ENCODE measurements at regions not wholly inside any gene's neighbourhood (a gene's known extent, or its start where the extent isn't known, plus 50 kb on each side); places are given as distances from the start of the nearest gene placed in this dataset.

DNA sequence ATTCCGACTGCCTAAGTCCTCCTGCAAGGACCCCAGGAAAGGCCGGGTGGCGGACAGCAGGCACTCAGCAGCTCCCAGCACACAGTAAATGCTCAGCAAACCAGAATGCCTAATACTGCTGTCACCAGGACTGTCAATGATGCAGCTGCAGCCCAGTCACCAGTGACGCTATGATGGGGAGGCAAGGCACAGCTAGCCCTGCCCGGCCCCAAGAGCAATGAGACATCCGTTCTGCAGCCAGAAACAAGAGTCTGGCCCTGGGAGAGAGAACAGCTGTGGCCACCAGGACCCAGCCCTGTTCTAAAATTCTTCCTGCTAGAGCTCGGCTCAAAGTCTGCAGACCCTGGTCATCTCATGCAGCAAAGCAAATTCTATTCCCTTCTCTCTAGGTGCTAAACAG is 69.8 kb downstream of the NCOR2 start:
- peak in 1 of 14 experiments; percentile 42 for DNase-seq
- peak overlapping the region; percentile 44 for H3K27ac Mint-ChIP-seq
- peaks cover 13% of the 10 kb centered on the region for H3K36me3 ChIP-seq (ENCODE audit: insufficient read depth, low read length)
- ChIA-PET POLR2A (no interaction called here), CTCF (no interaction called here)
- TF ChIP-seq, protein P1, sequence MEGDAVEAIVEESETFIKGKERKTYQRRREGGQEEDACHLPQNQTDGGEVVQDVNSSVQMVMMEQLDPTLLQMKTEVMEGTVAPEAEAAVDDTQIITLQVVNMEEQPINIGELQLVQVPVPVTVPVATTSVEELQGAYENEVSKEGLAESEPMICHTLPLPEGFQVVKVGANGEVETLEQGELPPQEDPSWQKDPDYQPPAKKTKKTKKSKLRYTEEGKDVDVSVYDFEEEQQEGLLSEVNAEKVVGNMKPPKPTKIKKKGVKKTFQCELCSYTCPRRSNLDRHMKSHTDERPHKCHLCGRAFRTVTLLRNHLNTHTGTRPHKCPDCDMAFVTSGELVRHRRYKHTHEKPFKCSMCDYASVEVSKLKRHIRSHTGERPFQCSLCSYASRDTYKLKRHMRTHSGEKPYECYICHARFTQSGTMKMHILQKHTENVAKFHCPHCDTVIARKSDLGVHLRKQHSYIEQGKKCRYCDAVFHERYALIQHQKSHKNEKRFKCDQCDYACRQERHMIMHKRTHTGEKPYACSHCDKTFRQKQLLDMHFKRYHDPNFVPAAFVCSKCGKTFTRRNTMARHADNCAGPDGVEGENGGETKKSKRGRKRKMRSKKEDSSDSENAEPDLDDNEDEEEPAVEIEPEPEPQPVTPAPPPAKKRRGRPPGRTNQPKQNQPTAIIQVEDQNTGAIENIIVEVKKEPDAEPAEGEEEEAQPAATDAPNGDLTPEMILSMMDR (IDR thresholded peaks at IDR 0.05), result no peak
- no peak overlapping the region for H3K27ac ChIP-seq (ENCODE audit: low read depth in 1 of 2, low read length in 2 of 2)
- no peaks in the 10 kb centered on the region for H3K27me3 ChIP-seq (ENCODE audit: control insufficient read depth in 1 of 2, insufficient read depth in 2 of 2, low read length in 2 of 2)
- no peak overlapping the region for H3K4me3 ChIP-seq (ENCODE audit: low read length)
- H3K9me3 ChIP-seq (ENCODE audit: control insufficient read depth in 1 of 2, insufficient read depth in 1 of 2, low read length in 2 of 2), result no peaks in the 10 kb centered on the region
- no peaks in the 10 kb centered on the region for H3K27me3 Mint-ChIP-seq
- intact Hi-C loops (cut with DNase I, micrococcal nuclease), result no loop called here
- peaks cover 17% of the 10 kb centered on the region for H3K36me3 Mint-ChIP-seq (ENCODE audit: low read depth)
- H3K4me3 Mint-ChIP-seq, result no peak overlapping the region
- H3K4me1 ChIP-seq (ENCODE audit: insufficient read depth, low read length), result peaks cover 52% of the 10 kb centered on the region
- no peak for ATAC-seq (ENCODE audit: poor library complexity)
- H3K4me1 Mint-ChIP-seq (ENCODE audit: low read depth), result peaks cover 65% of the 10 kb centered on the region
- H3K9me3 Mint-ChIP-seq, result no peaks in the 10 kb centered on the region

- H3K27ac Mint-ChIP-seq, result no peak overlapping the region
These were observed 70.4 kb downstream of the NCOR2 start for GRCh38 chr12:124497039-124497438.

DNA sequence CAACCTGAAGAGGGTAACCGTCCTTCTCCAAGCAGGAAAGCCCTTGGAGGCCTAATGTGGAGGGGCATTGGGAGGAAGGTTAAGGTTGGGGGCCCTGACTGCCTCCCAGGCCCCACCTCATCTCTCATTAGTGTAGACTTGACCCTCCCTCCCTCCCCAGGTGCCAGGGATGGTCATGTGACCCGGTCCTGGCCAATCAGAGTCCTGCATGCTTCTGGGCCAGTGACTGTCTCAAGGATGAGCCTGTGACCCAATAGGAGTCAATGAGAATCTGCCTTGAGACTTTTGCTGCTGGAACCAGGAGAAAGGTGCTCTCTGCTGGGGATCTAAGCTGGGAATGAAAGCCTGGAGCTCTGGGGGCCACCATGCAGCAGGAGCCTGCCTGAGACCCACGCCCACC is 70.8 kb downstream of the NCOR2 start:
- Mint-ChIP-seq H3K4me3 (no peak overlapping the region), H3K36me3 (ENCODE audit: low read depth) (peaks cover 18% of the 10 kb centered on the region), H3K27me3 (no peaks in the 10 kb centered on the region), H3K4me1 (ENCODE audit: low read depth) (peaks cover 62% of the 10 kb centered on the region), H3K9me3 (no peaks in the 10 kb centered on the region), H3K27ac (no peak overlapping the region)
- no peak overlapping the region for H3K27ac ChIP-seq (ENCODE audit: low read depth in 1 of 2, low read length in 2 of 2)
- POLR2A ChIA-PET, result no interaction called here
- H3K4me3 ChIP-seq (ENCODE audit: low read length), result no peak overlapping the region
- peak in 1 of 14 experiments; percentile 42 for DNase-seq
- H3K4me1 ChIP-seq (ENCODE audit: insufficient read depth, low read length), result peaks cover 52% of the 10 kb centered on the region
- TF ChIP-seq, protein P1 (IDR thresholded peaks at IDR 0.05), result no peak
- CTCF ChIA-PET, result no interaction called here
- H3K9me3 ChIP-seq (ENCODE audit: control insufficient read depth in 1 of 2, insufficient read depth in 1 of 2, low read length in 2 of 2), result no peaks in the 10 kb centered on the region
- intact Hi-C loops (cut with DNase I, micrococcal nuclease), result no loop called here
- peaks cover 23% of the 10 kb centered on the region for H3K36me3 ChIP-seq (ENCODE audit: insufficient read depth, low read length)
- ATAC-seq (ENCODE audit: poor library complexity), result no peak
- no peaks in the 10 kb centered on the region for H3K27me3 ChIP-seq (ENCODE audit: control insufficient read depth in 1 of 2, insufficient read depth in 2 of 2, low read length in 2 of 2)

More at GRCh38 chr12:124497039-124497438, 70.4 kb downstream of the NCOR2 start:
- H3K4me3 Mint-ChIP-seq, result no peak overlapping the region
- intact Hi-C loops (cut with DNase I, micrococcal nuclease), result no loop called here
- DNase-seq (no peak), ATAC-seq (ENCODE audit: poor library complexity) (no peak)
- H3K36me3 Mint-ChIP-seq (ENCODE audit: low read depth), result peaks cover 17% of the 10 kb centered on the region
- Histone ChIP-seq H3K4me3 (ENCODE audit: low read length) (no peak overlapping the region), H3K27me3 (ENCODE audit: control insufficient read depth in 1 of 2, insufficient read depth in 2 of 2, low read length in 2 of 2) (no peaks in the 10 kb centered on the region), H3K4me1 (ENCODE audit: insufficient read depth, low read length) (peaks cover 52% of the 10 kb centered on the region), H3K27ac (ENCODE audit: low read depth in 1 of 2, low read length in 2 of 2) (no peak overlapping the region), H3K36me3 (ENCODE audit: insufficient read depth, low read length) (peaks cover 19% of the 10 kb centered on the region), H3K9me3 (ENCODE audit: control insufficient read depth in 1 of 2, insufficient read depth in 1 of 2, low read length in 2 of 2) (no peaks in the 10 kb centered on the region)
- H3K9me3 Mint-ChIP-seq, result no peaks in the 10 kb centered on the region
- H3K4me1 Mint-ChIP-seq (ENCODE audit: low read depth), result peaks cover 65% of the 10 kb centered on the region
- TF ChIP-seq, protein P1 (IDR thresholded peaks at IDR 0.05), result no peak
- POLR2A ChIA-PET, result no interaction called here
- CTCF ChIA-PET, result no interaction called here
- no peaks in the 10 kb centered on the region for H3K27me3 Mint-ChIP-seq

Data from CD4-positive, alpha-beta T cell (primary cell).